GM23338 (cell line): ENCODE measurements at regions not wholly inside any gene's neighbourhood (a gene's known extent, or its start where the extent isn't known, plus 50 kb on each side); places are given as distances from the start of the nearest gene placed in this dataset.

Source experiments
- ATAC-seq: fragments of 200-7000 bp; cut with Tn5 transposase; 3 replicates; pipeline ENCODE4 v1.9.1; 2020
- DNase-seq: peaks from one replicate; pipeline ENCODE4 v3.0.0-alpha.2; 2015; ENCODE audit warnings: low spot score
- H2AFZ ChIP-seq: fragments of 200-600 bp; sonication (generic); 2 replicates; pipeline ENCODE4 v1.8.0; 2016; ENCODE audit warnings: antibody characterized with exemption, mild to moderate bottlenecking, moderate library complexity
- H3F3A ChIP-seq: fragments of 200-600 bp; sonication (generic); replicated peaks from 2 replicates; pipeline ENCODE4 v1.8.0; 2017; ENCODE audit warnings: antibody characterized with exemption, mixed run types, low read depth
- H3K27ac ChIP-seq: fragments of 200-600 bp; sonication (generic); 2 replicates; pipeline ENCODE4 v1.6.1; 2016; ENCODE audit warnings: low read depth
- H3K27me3 ChIP-seq: fragments of 200-600 bp; sonication (generic); 2 replicates; pipeline ENCODE4 v1.8.0; 2016; ENCODE audit warnings: mild to moderate bottlenecking, mixed run types, moderate library complexity; ENCODE audit not compliant: insufficient read depth
- H3K36me3 ChIP-seq: fragments of 200-600 bp; sonication (generic); 2 replicates; pipeline ENCODE4 v1.8.0; 2016; ENCODE audit warnings: mild to moderate bottlenecking; ENCODE audit not compliant: insufficient read depth
- H3K4me1 ChIP-seq: fragments of 200-600 bp; sonication (generic); 2 replicates; pipeline ENCODE4 v1.8.0; 2016; ENCODE audit warnings: mild to moderate bottlenecking, moderate library complexity; ENCODE audit not compliant: insufficient read depth
- H3K4me2 ChIP-seq: fragments of 200-600 bp; sonication (generic); 2 replicates; pipeline ENCODE4 v1.7.1; 2017; ENCODE audit warnings: mixed run types
- H3K4me3 ChIP-seq: fragments of 200-600 bp; sonication (generic); 2 replicates; pipeline ENCODE4 v1.6.1; 2016; ENCODE audit warnings: mixed run types
- H3K79me2 ChIP-seq: fragments of 200-600 bp; sonication (generic); replicated peaks from 2 replicates; pipeline ENCODE4 v1.8.0; 2017; ENCODE audit warnings: mild to moderate bottlenecking; ENCODE audit not compliant: insufficient read depth
- H3K9me2 ChIP-seq: fragments of 200-600 bp; sonication (generic); 2 replicates; pipeline ENCODE4 v1.8.0; 2017; ENCODE audit not compliant: insufficient read depth
- H4K20me1 ChIP-seq: fragments of 200-600 bp; sonication (generic); replicated peaks from 2 replicates; pipeline ENCODE4 v1.8.0; 2017; ENCODE audit warnings: mild to moderate bottlenecking; ENCODE audit not compliant: insufficient read depth
- H3K27ac Mint-ChIP-seq: 2 replicates; pipeline ENCODE4 v1.8.0; 2020; ENCODE audit warnings: inconsistent platforms, mild to moderate bottlenecking, moderate library complexity, mixed read lengths
- H3K27me3 Mint-ChIP-seq: 3 replicates; pipeline ENCODE4 v1.8.0; 2022; ENCODE audit warnings: low read depth, mild to moderate bottlenecking, moderate library complexity, mixed read lengths, inconsistent platforms; ENCODE audit not compliant: insufficient read depth, poor library complexity
- H3K36me3 Mint-ChIP-seq: 3 replicates; pipeline ENCODE4 v1.8.0; 2021; ENCODE audit warnings: low read depth, mild to moderate bottlenecking, inconsistent platforms, moderate library complexity, mixed read lengths
- H3K4me1 Mint-ChIP-seq: 3 replicates; pipeline ENCODE4 v1.8.0; 2020; ENCODE audit warnings: mild to moderate bottlenecking, inconsistent platforms, mixed read lengths
- H3K4me3 Mint-ChIP-seq: 3 replicates; pipeline ENCODE4 v1.8.0; 2021; ENCODE audit warnings: moderate library complexity, mild to moderate bottlenecking, inconsistent platforms, mixed read lengths
- H3K9me3 Mint-ChIP-seq: 3 replicates; pipeline ENCODE4 v1.8.0; 2020; ENCODE audit warnings: moderate library complexity, mild to moderate bottlenecking, inconsistent platforms, mixed read lengths
- CREB1 ChIP-seq: fragments of 250-450 bp; sonication (Bioruptor Pico); IDR thresholded peaks from 2 replicates; pipeline ENCODE4 v1.5.0; 2020; ENCODE audit warnings: low read depth, mild to moderate bottlenecking, moderate library complexity
- EZH2 ChIP-seq: fragments of 200-600 bp; sonication (generic); IDR thresholded peaks from one replicate; pipeline ENCODE4 v1.8.0; 2017; ENCODE audit warnings: antibody characterized with exemption, mild to moderate bottlenecking, low read depth; ENCODE audit not compliant: unreplicated experiment
- EZH2phosphoT487 ChIP-seq: fragments of 200-600 bp; sonication (generic); IDR thresholded peaks from one replicate; pipeline ENCODE4 v1.8.1; 2018; ENCODE audit warnings: antibody characterized with exemption; ENCODE audit not compliant: unreplicated experiment
- JUNB ChIP-seq: IDR thresholded peaks from one replicate; pipeline ENCODE4 v1.6.1; 2016; ENCODE audit warnings: antibody characterized with exemption; ENCODE audit not compliant: unreplicated experiment
- NANOG ChIP-seq: IDR thresholded peaks from 2 replicates; pipeline ENCODE4 v1.6.1; 2016; ENCODE audit warnings: antibody characterized with exemption, borderline replicate concordance
- POLR2AphosphoS5 ChIP-seq: IDR thresholded peaks from 2 replicates; pipeline ENCODE4 v1.6.1; 2016; ENCODE audit warnings: antibody characterized with exemption, low read depth
- REST ChIP-seq: IDR thresholded peaks from one replicate; pipeline ENCODE4 v1.6.1; 2018; ENCODE audit warnings: antibody characterized with exemption; ENCODE audit not compliant: unreplicated experiment
- STAT1 ChIP-seq: IDR thresholded peaks from one replicate; pipeline ENCODE4 v1.6.1; 2016; ENCODE audit warnings: antibody characterized with exemption; ENCODE audit not compliant: unreplicated experiment
- ZNF114 ChIP-seq: fragments of 250-450 bp; sonication (Bioruptor Pico); IDR thresholded peaks from 2 replicates; pipeline ENCODE4 v1.5.0; 2020; ENCODE audit warnings: mild to moderate bottlenecking, moderate library complexity
- ZNF331 ChIP-seq: fragments of 250-450 bp; sonication (Bioruptor Pico); IDR thresholded peaks from 2 replicates; pipeline ENCODE4 v1.5.0; 2020; ENCODE audit warnings: low read depth, mild to moderate bottlenecking, moderate library complexity
- TF ChIP-seq, protein P1 (sequence below), 2 experiments: fragments of 200-600 bp in 1 of 2; sonication (generic) in 1 of 2; conservative IDR thresholded peaks; 2 replicates each; pipeline versions ENCODE4 v1.5.1 to v1.6.1; 2016 to 2017; ENCODE audit warnings: antibody characterized with exemption in 2 of 2, low read depth in 2 of 2, mild to moderate bottlenecking in 2 of 2, moderate library complexity in 1 of 2
- TF ChIP-seq, protein P2 (sequence below): IDR thresholded peaks from 2 replicates; pipeline ENCODE4 v1.6.1; 2016; ENCODE audit warnings: antibody characterized with exemption
- TF ChIP-seq, protein P3 (sequence below): fragments of 250-450 bp; sonication (Bioruptor Pico); IDR thresholded peaks from 2 replicates; pipeline ENCODE4 v1.5.0; 2020; ENCODE audit warnings: mild to moderate bottlenecking, moderate library complexity

DNA sequence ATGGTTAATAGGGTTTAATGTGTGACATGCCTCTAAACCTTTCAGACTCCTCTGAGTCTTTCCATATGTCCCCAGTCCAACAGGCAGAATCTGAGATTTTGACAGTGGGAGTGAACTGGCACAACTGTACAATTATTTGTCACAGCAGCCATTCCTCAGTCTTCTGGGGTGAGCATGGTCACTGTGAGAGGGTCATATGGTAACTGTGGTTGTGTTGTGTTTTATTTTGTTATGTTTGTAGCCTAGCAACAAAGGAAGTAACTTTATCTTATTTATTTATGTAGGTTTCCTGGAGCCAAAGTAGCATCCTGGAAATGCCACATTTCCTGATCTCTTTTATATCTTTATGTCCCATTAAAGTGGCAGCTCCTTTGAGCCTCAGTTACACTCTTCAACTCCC is 1067.9 kb downstream of the TTLL7 start:
- Mint-ChIP-seq H3K36me3 (no peaks in the 10 kb centered on the region), H3K4me3 (no peak overlapping the region), H3K27me3 (no peaks in the 10 kb centered on the region), H3K4me1 (no peaks in the 10 kb centered on the region), H3K27ac (no peak overlapping the region), H3K9me3 (no peaks in the 10 kb centered on the region)
- H3K4me3 ChIP-seq = no peak overlapping the region
- H3K36me3 ChIP-seq = no peaks in the 10 kb centered on the region
- H3K4me1 ChIP-seq = no peaks in the 10 kb centered on the region
- ATAC-seq (no peak), DNase-seq (no peak)
- TF ChIP-seq EZH2 (no peak), JUNB (no peak), EZH2phosphoT487 (no peak), NANOG (no peak), REST (no peak), ZNF114 (CRISPR knock-in tag) (no peak), ZNF331 (CRISPR knock-in tag) (no peak), STAT1 (no peak), CREB1 (CRISPR knock-in tag) (no peak), POLR2AphosphoS5 (no peak)
- TF ChIP-seq, protein P1, sequence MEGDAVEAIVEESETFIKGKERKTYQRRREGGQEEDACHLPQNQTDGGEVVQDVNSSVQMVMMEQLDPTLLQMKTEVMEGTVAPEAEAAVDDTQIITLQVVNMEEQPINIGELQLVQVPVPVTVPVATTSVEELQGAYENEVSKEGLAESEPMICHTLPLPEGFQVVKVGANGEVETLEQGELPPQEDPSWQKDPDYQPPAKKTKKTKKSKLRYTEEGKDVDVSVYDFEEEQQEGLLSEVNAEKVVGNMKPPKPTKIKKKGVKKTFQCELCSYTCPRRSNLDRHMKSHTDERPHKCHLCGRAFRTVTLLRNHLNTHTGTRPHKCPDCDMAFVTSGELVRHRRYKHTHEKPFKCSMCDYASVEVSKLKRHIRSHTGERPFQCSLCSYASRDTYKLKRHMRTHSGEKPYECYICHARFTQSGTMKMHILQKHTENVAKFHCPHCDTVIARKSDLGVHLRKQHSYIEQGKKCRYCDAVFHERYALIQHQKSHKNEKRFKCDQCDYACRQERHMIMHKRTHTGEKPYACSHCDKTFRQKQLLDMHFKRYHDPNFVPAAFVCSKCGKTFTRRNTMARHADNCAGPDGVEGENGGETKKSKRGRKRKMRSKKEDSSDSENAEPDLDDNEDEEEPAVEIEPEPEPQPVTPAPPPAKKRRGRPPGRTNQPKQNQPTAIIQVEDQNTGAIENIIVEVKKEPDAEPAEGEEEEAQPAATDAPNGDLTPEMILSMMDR (conservative IDR thresholded peaks at IDR 0.05; ENCODE audit: low read depth in 2 of 2) = no peak
- TF ChIP-seq, protein P2, sequence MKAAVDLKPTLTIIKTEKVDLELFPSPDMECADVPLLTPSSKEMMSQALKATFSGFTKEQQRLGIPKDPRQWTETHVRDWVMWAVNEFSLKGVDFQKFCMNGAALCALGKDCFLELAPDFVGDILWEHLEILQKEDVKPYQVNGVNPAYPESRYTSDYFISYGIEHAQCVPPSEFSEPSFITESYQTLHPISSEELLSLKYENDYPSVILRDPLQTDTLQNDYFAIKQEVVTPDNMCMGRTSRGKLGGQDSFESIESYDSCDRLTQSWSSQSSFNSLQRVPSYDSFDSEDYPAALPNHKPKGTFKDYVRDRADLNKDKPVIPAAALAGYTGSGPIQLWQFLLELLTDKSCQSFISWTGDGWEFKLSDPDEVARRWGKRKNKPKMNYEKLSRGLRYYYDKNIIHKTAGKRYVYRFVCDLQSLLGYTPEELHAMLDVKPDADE = no peak
- TF ChIP-seq, protein P3, sequence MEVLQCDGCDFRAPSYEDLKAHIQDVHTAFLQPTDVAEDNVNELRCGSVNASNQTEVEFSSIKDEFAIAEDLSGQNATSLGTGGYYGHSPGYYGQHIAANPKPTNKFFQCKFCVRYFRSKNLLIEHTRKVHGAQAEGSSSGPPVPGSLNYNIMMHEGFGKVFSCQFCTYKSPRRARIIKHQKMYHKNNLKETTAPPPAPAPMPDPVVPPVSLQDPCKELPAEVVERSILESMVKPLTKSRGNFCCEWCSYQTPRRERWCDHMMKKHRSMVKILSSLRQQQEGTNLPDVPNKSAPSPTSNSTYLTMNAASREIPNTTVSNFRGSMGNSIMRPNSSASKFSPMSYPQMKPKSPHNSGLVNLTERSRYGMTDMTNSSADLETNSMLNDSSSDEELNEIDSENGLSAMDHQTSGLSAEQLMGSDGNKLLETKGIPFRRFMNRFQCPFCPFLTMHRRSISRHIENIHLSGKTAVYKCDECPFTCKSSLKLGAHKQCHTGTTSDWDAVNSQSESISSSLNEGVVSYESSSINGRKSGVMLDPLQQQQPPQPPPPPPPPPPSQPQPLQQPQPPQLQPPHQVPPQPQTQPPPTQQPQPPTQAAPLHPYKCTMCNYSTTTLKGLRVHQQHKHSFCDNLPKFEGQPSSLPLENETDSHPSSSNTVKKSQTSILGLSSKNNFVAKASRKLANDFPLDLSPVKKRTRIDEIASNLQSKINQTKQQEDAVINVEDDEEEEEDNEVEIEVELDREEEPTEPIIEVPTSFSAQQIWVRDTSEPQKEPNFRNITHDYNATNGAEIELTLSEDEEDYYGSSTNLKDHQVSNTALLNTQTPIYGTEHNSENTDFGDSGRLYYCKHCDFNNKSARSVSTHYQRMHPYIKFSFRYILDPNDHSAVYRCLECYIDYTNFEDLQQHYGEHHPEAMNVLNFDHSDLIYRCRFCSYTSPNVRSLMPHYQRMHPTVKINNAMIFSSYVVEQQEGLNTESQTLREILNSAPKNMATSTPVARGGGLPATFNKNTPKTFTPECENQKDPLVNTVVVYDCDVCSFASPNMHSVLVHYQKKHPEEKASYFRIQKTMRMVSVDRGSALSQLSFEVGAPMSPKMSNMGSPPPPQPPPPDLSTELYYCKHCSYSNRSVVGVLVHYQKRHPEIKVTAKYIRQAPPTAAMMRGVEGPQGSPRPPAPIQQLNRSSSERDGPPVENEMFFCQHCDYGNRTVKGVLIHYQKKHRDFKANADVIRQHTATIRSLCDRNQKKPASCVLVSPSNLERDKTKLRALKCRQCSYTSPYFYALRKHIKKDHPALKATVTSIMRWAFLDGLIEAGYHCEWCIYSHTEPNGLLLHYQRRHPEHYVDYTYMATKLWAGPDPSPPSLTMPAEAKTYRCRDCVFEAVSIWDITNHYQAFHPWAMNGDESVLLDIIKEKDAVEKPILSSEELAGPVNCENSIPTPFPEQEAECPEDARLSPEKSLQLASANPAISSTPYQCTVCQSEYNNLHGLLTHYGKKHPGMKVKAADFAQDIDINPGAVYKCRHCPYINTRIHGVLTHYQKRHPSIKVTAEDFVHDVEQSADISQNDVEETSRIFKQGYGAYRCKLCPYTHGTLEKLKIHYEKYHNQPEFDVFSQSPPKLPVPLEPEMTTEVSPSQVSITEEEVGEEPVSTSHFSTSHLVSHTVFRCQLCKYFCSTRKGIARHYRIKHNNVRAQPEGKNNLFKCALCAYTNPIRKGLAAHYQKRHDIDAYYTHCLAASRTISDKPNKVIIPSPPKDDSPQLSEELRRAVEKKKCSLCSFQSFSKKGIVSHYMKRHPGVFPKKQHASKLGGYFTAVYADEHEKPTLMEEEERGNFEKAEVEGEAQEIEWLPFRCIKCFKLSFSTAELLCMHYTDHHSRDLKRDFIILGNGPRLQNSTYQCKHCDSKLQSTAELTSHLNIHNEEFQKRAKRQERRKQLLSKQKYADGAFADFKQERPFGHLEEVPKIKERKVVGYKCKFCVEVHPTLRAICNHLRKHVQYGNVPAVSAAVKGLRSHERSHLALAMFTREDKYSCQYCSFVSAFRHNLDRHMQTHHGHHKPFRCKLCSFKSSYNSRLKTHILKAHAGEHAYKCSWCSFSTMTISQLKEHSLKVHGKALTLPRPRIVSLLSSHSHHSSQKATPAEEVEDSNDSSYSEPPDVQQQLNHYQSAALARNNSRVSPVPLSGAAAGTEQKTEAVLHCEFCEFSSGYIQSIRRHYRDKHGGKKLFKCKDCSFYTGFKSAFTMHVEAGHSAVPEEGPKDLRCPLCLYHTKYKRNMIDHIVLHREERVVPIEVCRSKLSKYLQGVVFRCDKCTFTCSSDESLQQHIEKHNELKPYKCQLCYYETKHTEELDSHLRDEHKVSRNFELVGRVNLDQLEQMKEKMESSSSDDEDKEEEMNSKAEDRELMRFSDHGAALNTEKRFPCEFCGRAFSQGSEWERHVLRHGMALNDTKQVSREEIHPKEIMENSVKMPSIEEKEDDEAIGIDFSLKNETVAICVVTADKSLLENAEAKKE (CRISPR knock-in tag) = no peak
- H3K79me2 ChIP-seq = no peaks in the 10 kb centered on the region
- no peak overlapping the region for H2AFZ ChIP-seq
- no peaks in the 10 kb centered on the region for H3K9me2 ChIP-seq
- no peak overlapping the region for H3K4me2 ChIP-seq
- no peaks in the 10 kb centered on the region for H3K27me3 ChIP-seq
- no peaks in the 10 kb centered on the region for H4K20me1 ChIP-seq
- no peak overlapping the region for H3K27ac ChIP-seq
- H3F3A ChIP-seq = no peaks in the 10 kb centered on the region
